Activated CD4-positive, alpha-beta T cell treated with anti-CD3 and anti-CD28 coated beads for 4 hours (primary cell): ENCODE measurements at regions not wholly inside any gene's neighbourhood (a gene's known extent, or its start where the extent isn't known, plus 50 kb on each side); places are given as distances from the start of the nearest gene placed in this dataset.
"Not testable (repeated sequence)": the region's sequence is repeated elsewhere in the genome, so short reads cannot be mapped to it uniquely, and the experiment has no call there.

Experiments
- DNase-seq, 2 donors: peaks; one replicate each; pipeline ENCODE4 v3.0.0-alpha.2; 2020

GRCh38 chr13:65787082-65787481 lies 1443.1 kb downstream of the PCDH9 start:
- DNase-seq, result no peak

- DNase-seq, result no peak
These were observed 1445.9 kb downstream of the PCDH9 start for GRCh38 chr13:65784088-65784816.

DNA sequence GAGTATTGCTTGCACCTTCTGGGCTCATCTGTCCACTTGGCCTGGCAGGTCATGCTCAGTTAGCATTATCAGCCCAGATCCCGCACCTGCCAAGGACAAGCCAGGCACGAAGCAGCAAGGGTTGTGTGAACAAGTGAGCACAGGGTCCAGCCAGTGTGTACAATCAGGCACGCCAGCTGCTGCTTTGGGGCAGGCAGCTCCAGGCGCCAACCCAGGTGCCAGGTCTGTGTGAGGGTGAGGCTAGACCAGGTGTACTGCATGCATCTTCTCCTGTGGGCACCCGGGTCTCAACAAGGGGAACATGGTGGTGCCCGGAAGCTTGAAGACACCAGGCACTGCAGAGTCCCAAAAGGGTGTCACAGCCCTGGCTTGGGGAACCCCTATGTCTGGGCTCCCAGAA lies 1446.8 kb downstream of the PCDH9 start:
- no peak for DNase-seq

DNA sequence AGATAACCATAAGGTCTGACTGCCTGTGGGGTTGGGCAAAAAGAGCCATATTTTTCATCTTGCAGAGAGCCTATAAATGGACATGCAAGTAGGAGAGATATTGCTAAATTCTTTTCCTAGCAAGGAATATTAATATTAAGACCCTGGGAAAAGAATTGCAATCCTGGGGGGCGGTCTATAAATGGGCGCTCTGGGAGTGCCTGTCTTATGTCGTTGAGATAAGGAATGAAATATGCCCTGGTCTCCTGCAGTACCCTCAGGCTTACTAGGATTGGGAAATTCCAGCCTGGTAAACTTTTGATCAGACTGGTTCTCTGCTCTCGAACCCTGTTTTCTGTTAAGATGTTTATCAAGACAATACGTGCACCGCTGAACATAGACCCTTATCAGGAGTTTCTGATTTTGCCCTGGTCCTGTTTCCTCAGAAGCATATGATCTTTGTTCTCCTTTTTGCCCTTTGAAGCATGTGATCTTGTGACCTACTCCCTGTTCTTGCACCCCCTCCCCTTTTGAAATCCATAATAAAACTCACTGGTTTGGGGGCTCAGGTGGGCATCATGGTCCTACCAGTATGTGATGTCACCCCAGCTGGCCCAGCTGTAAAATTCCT lies 1458.3 kb downstream of the PCDH9 start:
- not testable (repeated sequence) for DNase-seq

DNA sequence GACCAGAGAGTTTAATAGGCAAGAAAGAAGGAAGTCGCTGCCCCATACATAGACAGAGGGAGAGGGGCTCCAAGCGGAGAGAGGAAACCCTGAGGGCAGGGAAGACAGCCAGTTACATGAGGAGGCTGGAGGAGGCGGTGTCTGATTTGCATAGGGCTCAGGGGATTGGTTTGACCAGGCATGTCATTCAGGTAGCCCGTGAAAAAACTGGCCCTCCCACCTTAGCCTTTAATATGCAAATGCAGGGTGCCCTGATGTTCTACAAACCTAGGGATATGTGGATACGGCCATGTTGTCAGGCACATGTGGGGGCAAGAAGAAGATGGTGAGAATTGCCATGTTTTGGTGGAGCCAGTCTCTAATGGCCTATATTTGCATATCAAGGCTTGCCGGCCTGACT lies 1461.6 kb downstream of the PCDH9 start:
- DNase-seq, result no peak

DNA sequence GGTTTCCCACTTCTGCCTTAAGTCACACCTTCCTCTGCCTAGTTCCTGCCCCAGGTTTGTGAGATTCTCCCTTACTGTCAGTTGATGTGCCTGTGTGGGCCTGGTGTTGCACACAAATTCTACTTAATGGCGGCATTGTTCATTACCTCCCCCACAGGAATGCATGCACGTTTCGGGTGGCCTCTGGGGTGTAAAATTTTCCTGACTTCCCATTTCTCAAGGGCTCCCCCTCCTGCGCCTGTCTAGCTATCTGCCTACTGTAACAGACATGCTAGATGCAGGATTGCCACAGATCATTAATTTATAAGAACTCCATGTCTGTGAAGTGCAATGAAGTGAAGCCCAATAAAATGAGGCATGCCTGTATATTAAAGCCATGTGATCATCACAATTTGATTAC lies 1466.3 kb downstream of the PCDH9 start:
- no peak for DNase-seq

- no peak for DNase-seq
These were observed 1468.1 kb downstream of the PCDH9 start for GRCh38 chr13:65762012-65762411.

- no peak for DNase-seq
These were observed 1474.0 kb downstream of the PCDH9 start for GRCh38 chr13:65756071-65756671.

- no peak for DNase-seq
These were observed 1481.9 kb downstream of the PCDH9 start for GRCh38 chr13:65748227-65748626.

DNA sequence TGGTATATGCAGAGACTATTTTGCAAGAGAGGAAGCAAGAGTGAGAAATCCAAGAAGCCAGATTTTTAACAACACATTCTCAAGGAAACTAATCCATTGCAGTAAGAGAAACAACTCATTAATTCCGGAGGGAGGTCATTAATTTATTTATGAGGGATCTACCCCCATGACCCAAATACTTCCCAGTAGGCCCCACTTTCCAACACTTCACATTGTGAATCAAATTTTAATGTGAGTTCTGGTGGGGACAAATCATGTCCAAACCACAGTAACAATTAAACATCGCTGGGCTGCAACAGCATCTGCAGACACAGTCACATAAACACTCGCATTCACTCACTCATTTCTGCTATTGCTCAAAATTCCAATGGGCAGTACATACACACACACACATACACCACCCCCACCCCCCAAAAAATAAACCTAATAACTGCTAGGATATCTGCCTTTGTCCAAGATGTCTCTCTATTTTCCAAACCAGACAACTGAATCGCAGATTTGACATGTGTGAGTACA lies 1483.7 kb downstream of the PCDH9 start:
- DNase-seq, result no peak

DNA sequence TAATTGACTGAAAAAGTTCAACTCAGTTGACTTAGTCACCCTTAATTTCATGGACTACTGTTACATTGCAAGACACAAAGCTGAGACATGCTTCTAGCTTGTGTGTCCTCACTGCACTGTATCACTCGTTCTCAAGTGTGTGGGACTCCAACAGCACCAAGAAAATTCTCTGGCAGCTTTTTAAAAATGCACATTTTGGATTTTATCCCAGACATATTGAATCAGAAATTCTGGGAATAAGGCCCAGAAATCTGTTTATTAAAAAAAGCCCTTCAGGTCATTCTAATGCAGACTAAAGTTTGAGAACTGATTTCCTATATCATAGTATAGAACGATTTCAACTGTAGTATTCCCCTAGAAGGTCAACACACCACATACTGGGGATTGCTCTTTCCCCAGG lies 1485.3 kb downstream of the PCDH9 start:
- no peak for DNase-seq

GRCh38 chr13:65733110-65733509 lies 1497.0 kb downstream of the PCDH9 start:
- no peak for DNase-seq

- DNase-seq, result no peak
These were observed 1503.1 kb downstream of the PCDH9 start for GRCh38 chr13:65727070-65727469.

DNA sequence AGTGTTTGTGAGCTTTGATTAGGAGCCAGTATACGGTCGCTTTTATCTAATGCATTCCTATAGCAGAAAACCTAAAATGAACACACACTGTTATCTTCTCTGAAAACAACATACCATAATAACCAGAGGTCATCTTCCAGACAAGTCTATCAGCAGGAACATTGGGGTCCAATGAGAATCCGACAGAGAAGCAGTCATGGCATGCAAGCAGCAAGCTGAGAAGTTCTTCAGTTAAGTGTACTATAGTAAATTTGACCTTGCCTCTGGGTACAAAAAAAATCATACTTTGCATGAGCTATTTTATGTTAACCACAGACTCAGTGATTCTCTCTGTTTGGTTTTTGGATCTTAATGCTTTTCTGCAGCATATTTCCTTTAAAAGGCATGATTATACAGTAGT lies 1505.1 kb downstream of the PCDH9 start:
- DNase-seq, result no peak

DNA sequence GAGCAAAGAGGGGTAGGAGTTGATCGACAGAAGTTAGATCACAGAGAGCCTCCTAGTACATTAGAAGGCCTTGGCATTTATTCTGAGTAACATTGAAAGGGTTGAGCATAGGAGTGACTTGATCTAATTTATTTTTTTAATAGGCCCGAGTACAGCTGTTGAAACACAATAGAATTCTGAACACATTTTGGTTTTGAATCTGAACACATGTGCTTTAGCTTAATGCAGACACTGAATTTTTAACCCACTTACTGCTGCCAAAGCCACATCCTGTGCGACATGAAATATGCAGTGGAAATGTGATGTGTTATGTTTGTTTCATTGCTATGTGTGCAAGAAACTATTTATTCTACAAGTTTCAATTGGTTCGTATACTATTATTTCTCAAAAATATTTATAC lies 1505.9 kb downstream of the PCDH9 start:
- DNase-seq, result no peak

DNA sequence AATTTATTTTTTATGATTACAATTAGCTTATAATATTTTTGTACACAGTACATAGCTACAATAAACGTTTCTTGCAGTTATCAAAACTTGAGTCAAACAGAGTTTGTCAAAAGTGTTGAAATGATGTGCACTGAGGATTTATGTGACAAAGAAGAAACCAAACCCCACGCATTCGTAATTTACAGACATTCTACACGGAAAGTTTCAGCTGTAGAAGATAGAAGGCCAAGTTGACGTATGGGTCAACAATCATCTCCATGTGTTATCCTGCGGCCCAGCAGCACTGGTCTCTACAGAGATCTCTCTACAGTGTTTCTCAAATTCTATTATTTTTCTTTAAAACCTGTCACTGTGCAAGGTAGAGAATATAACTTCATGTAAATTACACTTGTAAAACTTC lies 1507.6 kb downstream of the PCDH9 start:
- no peak for DNase-seq

DNA sequence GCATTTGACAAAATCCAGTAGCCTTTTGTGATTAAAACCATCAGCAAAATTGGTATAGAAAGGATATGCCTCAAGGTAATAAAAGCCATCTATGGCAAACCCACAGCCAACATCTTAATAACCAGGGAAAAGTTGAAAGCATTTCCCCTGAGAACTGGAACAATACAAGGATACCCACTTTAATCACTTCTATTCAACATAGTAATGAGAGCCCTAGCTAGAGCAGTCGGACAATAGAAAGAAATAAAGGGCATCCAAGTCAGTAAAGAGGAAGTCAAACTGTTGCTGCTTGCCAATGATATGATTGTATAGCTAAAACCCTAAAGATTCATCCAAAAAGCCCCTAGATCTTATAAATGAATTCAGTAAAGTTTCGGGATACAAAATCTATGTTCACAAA lies 1510.3 kb downstream of the PCDH9 start:
- DNase-seq, result no peak

DNA sequence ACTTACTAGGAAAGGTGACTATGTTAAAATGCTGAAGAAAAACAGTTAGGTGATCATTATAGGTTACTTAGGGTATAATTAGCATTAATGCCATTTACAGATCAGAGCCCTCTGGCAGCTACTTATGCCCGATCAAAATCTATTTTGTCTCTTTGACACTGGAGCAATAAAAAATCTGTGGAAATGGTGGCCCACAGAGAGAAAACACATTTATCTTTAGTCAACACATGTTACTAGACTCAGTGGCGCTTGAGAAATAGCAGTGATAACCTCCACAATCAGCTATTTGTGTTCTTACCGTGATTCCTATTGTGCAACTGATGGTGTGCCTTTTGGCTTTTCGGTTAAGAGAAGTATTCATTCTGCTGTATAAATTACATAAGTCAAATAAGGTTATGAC lies 1519.6 kb downstream of the PCDH9 start:
- DNase-seq, result no peak

GRCh38 chr13:65697843-65698242 lies 1532.3 kb downstream of the PCDH9 start:
- no peak for DNase-seq

DNA sequence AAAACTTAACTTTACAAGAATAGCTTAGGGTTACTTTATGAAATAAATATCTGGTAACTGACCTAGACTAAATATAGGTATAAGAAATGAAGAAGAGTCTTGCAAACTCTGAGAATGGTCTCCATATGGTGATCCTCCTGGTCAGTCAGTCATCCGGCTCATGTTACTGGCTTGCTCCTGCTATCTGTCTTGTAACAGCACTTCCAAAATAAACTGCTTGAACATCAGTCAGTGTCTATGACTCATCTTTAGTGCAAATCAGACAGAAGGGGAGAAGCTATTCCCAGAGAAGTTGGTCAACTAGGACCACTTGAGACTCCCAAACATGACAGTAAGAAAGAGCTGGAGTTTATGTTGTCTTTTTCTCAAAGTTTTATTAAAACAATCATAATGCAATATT lies 1550.9 kb downstream of the PCDH9 start:
- no peak for DNase-seq

- DNase-seq, result no peak
These were observed 1552.2 kb downstream of the PCDH9 start for GRCh38 chr13:65677906-65678305.

- DNase-seq, result not testable (repeated sequence)
These were observed 1554.8 kb downstream of the PCDH9 start for GRCh38 chr13:65675383-65675782.

DNA sequence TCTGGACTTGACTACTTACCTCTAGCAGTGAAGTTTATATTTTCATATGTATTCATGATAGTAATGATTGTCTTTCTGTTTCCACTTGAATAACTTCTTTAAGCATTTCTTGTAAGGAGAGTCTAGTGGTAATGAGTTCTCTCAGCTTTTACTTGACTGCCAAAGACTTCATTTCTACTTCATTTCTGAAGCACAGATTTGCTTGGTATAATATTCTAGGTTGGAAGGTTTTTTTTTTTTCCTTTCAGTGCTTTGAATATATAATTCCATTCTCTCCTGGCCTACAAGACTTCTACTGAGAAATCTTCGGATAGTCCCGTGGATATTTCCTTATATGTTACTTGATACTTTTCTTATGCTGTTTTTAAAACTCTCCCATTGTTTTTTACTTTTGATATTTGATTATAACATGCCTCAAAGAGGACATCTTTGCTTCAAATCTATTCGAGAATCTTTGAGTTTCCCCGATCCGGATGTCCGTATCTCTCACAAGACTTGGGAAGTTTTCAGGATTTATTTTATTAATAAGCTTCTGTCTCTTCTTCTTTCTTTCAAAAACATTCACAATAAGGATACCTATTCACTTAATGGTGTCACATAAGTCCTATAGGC lies 1560.0 kb downstream of the PCDH9 start:
- no peak for DNase-seq

DNA sequence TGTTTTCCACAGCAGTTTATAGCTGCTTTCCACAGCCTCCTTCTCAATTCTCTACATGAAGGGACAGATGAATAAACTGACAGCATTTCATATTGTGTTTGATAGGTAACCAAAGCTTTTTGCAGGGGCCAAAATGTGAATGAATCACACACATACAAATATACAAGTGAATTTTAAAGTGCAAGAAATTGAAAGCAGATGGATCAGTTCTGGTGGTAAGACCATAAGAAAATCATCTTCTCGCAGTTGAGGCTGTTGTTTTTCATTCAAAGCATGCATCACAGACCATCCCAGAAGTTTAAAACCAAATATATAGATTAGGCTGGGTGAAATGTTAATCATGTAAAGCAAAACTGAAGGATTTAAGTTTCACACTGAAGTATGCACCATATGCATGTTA lies 1569.4 kb downstream of the PCDH9 start:
- DNase-seq, result no peak
